ENCODE measurements at regions not wholly inside any gene's neighbourhood (a gene's known extent, or its start where the extent isn't known, plus 50 kb on each side); places are given as distances from the start of the nearest gene placed in this dataset.

DNA sequence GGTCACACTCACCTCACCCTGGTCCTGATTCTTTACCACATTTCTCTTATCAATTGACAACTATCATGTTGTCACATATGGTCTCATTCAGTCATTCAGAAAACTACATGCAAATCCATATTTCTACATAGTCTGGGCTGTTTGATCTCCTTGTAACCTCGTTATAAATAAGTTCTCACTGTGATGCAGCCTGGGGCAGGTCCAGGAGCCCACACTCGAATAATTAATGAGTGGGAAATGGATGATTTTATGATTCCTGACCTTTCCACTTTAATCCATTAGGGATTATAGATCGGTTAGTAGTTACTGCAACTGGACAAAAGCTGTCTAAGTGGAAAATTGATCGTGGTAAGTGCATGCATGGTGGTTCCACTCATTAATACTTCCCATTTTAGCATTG is 636.3 kb upstream of the TENM4 start:
- DNase-seq: no peak

- DNase-seq: no peak
These were observed 634.0 kb upstream of the TENM4 start for GRCh38 chr11:80074837-80075236.

- DNase-seq: no peak
These were observed 625.5 kb upstream of the TENM4 start for GRCh38 chr11:80066291-80066690.

GRCh38 chr11:80065086-80065485 is 624.3 kb upstream of the TENM4 start:
- DNase-seq: no peak

GRCh38 chr11:80061056-80061455 is 620.2 kb upstream of the TENM4 start:
- no peak for DNase-seq

- DNase-seq: no peak
These were observed 613.8 kb upstream of the TENM4 start for GRCh38 chr11:80054582-80055165.

GRCh38 chr11:80048513-80048912 is 607.7 kb upstream of the TENM4 start:
- no peak for DNase-seq

GRCh38 chr11:80041136-80042000 is 600.5 kb upstream of the TENM4 start:
- DNase-seq: no peak

- no peak for DNase-seq
These were observed 594.0 kb upstream of the TENM4 start for GRCh38 chr11:80034801-80035200.

GRCh38 chr11:80031014-80031600 is 590.3 kb upstream of the TENM4 start:
- no peak for DNase-seq

GRCh38 chr11:80028998-80029397 is 588.2 kb upstream of the TENM4 start:
- DNase-seq: no peak

DNA sequence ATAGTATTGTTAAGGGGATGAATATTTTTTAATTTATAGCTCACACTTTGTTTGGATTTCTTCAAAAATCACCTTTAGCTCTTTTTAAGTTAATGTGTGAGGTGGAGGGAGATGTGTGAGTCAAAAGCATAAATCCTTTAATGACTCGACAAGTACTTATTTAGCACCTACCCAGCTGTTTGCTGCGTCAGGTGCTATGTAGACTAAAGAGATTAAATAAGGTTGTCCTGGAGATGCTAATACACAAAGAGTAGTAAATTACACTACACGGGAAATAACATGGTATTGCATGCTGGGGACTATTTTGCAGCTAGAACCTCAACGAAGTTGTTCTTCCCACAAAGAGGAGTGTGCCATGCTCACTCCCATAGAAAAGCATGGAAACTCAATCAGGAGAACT is 583.3 kb upstream of the TENM4 start:
- no peak for DNase-seq

- no peak for DNase-seq
These were observed 582.6 kb upstream of the TENM4 start for GRCh38 chr11:80023386-80023785.

- no peak for DNase-seq
These were observed 569.7 kb upstream of the TENM4 start for GRCh38 chr11:80010536-80010935.

GRCh38 chr11:80009081-80009480 is 568.3 kb upstream of the TENM4 start:
- DNase-seq: no peak

GRCh38 chr11:80007616-80008015 is 566.8 kb upstream of the TENM4 start:
- no peak for DNase-seq

- DNase-seq: no peak
These were observed 549.3 kb upstream of the TENM4 start for GRCh38 chr11:79990141-79990540.

DNA sequence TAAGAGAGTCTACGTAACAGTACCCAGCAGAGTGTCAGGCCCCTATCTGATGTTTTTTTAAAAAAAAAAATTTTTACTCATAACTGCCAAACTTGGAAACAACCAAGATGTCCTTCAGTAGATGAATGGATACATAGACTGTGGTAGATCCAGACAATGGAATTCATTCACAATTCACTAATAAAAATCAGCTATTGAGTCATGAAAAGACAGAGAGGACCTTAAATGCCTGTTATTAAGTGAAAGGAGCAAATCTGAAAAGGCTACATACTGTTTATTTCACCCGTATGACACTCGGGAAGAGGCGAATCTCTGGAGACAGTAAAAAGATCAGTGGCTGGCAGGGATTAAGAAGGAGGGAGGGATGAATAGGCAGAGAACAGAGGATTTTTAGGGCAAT is 541.4 kb upstream of the TENM4 start:
- no peak for DNase-seq

DNA sequence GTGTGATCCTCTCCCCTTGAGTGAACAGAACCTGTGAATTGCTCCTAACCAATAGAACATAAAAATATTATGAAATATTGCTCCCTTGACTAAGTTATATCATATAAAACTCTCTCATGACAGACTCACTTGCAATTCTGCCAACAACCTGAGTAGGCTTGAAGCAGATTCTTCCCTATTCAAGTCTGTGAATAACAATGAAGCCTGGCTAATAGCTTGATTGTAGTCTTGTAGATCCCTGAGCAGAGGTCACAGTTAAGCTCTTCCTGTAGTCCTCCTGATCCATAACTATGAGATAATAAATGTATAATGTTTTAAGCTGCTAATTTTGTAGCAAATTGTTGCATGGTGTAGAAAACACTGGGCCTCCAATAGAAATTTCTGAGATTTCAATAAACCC is 540.1 kb upstream of the TENM4 start:
- no peak for DNase-seq

DNA sequence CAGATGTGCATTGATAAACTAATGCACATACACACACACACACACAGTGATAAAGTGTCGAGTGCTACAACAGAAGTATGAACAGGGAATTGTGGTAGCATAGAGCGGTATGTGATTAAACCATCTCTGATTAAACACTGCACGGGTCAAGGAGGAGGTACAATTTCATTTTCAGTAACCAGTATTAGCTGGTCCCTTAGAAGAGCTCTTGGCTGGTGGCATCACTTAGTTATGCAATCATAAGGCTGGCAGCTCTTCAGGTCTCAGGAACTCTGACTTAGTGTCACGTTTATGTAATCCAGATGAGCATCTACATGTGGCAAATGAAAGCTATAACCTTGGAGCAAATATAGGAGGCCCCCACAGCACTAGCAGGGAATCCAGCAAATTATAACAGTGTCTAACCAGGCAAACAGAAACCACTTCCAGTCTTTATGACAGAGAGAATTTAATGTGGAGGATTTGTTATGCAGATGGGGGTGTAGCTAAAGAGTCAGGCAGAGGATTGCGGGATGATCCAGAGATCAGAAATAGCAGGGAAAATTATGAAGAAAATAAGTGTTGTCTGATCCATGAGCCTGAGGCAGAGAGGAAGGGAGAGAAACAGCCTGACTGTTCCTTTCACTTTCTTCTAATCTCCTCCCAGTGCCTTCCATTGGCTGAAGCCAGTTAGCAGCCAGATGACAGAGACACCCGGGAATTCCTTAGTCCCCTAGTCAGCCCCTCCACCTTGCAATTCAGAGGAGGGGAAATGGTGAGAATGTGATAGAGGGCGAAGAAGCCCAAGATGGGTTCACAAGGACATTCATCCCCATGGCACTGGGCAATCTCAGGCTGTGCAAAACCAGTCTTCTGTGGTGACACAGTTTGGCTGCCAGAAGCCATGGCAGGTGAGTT is 533.1 kb upstream of the TENM4 start:
- DNase-seq: no peak

GRCh38 chr11:79971255-79971654 is 530.4 kb upstream of the TENM4 start:
- no peak for DNase-seq

- no peak for DNase-seq
These were observed 525.8 kb upstream of the TENM4 start for GRCh38 chr11:79966592-79966991.

Data from NCI-H1105 treated with DMSO at 0.1 percent for 48 hours (cell line).